ENCODE measurements at regions not wholly inside any gene's neighbourhood (a gene's known extent, or its start where the extent isn't known, plus 50 kb on each side); places are given as distances from the start of the nearest gene placed in this dataset.

DNA sequence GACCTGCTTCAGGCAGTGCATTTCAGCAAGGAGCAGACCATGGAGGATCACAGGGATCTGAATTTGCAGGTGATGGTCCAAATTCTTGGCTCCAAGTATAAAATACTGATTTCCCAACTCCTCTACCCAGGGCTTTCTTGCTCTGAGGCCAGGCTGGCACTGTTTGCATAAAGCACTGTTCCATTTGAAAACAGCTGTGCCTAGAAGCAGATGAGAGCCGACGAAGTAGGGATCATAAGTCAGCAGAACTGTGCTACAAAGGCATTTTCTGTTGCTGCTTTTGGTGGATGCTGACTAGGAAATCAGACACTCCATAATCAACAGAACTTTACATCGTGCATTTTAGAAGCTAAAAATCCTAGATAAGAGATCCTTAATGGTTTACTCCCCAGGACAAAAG, 126.4 kb downstream of the MAT2B start:
- TF ChIP-seq RELA (CRISPR knock-in tag; IDR thresholded peaks at IDR 0.05; ENCODE audit: borderline replicate concordance): no peak
- no peak for TF ChIP-seq ELF4 (CRISPR knock-in tag; IDR thresholded peaks at IDR 0.05; ENCODE audit: low read depth)
- no peak for TF ChIP-seq ZNF396 (CRISPR knock-in tag; IDR thresholded peaks at IDR 0.05; ENCODE audit: borderline replicate concordance)
- no peak for TF ChIP-seq TEAD4 (CRISPR knock-in tag; IDR thresholded peaks at IDR 0.05)
- no peak for TF ChIP-seq FOXP1 (CRISPR knock-in tag; IDR thresholded peaks at IDR 0.05; ENCODE audit: borderline replicate concordance)
- TF ChIP-seq, protein P1, sequence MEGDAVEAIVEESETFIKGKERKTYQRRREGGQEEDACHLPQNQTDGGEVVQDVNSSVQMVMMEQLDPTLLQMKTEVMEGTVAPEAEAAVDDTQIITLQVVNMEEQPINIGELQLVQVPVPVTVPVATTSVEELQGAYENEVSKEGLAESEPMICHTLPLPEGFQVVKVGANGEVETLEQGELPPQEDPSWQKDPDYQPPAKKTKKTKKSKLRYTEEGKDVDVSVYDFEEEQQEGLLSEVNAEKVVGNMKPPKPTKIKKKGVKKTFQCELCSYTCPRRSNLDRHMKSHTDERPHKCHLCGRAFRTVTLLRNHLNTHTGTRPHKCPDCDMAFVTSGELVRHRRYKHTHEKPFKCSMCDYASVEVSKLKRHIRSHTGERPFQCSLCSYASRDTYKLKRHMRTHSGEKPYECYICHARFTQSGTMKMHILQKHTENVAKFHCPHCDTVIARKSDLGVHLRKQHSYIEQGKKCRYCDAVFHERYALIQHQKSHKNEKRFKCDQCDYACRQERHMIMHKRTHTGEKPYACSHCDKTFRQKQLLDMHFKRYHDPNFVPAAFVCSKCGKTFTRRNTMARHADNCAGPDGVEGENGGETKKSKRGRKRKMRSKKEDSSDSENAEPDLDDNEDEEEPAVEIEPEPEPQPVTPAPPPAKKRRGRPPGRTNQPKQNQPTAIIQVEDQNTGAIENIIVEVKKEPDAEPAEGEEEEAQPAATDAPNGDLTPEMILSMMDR (IDR thresholded peaks at IDR 0.05): no peak
- no peak for TF ChIP-seq SP1 (CRISPR knock-in tag; conservative IDR thresholded peaks at IDR 0.05)
- TF ChIP-seq, protein P2, sequence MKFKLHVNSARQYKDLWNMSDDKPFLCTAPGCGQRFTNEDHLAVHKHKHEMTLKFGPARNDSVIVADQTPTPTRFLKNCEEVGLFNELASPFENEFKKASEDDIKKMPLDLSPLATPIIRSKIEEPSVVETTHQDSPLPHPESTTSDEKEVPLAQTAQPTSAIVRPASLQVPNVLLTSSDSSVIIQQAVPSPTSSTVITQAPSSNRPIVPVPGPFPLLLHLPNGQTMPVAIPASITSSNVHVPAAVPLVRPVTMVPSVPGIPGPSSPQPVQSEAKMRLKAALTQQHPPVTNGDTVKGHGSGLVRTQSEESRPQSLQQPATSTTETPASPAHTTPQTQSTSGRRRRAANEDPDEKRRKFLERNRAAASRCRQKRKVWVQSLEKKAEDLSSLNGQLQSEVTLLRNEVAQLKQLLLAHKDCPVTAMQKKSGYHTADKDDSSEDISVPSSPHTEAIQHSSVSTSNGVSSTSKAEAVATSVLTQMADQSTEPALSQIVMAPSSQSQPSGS (CRISPR knock-in tag; IDR thresholded peaks at IDR 0.05; ENCODE audit: borderline replicate concordance, low read depth): no peak
- no peak for TF ChIP-seq RORB (CRISPR knock-in tag; IDR thresholded peaks at IDR 0.05)
- TF ChIP-seq ZNF121 (CRISPR knock-in tag; IDR thresholded peaks at IDR 0.05): no peak
- no peak for TF ChIP-seq GABPB1 (CRISPR knock-in tag; IDR thresholded peaks at IDR 0.05)
